DND-41 (cell line): ENCODE measurements at regions not wholly inside any gene's neighbourhood (a gene's known extent, or its start where the extent isn't known, plus 50 kb on each side); places are given as distances from the start of the nearest gene placed in this dataset.
"Not testable (repeated sequence)": the region's sequence is repeated elsewhere in the genome, so short reads cannot be mapped to it uniquely, and the experiment has no call there.

Source experiments
- EZH2 ChIP-seq: IDR thresholded peaks from 3 replicates; pipeline ENCODE4 v1.6.1; 2012; ENCODE audit warnings: borderline replicate concordance, low read depth, mild to moderate bottlenecking, moderate library complexity, low read length, inconsistent platforms; ENCODE audit not compliant: severe bottlenecking
- TF ChIP-seq, protein P1 (sequence below): IDR thresholded peaks from 2 replicates; pipeline ENCODE4 v1.5.1; 2012; ENCODE audit warnings: borderline replicate concordance, low read length, moderate library complexity, mild to moderate bottlenecking; ENCODE audit not compliant: poor library complexity, severe bottlenecking; ENCODE audit errors: extremely low read depth

DNA sequence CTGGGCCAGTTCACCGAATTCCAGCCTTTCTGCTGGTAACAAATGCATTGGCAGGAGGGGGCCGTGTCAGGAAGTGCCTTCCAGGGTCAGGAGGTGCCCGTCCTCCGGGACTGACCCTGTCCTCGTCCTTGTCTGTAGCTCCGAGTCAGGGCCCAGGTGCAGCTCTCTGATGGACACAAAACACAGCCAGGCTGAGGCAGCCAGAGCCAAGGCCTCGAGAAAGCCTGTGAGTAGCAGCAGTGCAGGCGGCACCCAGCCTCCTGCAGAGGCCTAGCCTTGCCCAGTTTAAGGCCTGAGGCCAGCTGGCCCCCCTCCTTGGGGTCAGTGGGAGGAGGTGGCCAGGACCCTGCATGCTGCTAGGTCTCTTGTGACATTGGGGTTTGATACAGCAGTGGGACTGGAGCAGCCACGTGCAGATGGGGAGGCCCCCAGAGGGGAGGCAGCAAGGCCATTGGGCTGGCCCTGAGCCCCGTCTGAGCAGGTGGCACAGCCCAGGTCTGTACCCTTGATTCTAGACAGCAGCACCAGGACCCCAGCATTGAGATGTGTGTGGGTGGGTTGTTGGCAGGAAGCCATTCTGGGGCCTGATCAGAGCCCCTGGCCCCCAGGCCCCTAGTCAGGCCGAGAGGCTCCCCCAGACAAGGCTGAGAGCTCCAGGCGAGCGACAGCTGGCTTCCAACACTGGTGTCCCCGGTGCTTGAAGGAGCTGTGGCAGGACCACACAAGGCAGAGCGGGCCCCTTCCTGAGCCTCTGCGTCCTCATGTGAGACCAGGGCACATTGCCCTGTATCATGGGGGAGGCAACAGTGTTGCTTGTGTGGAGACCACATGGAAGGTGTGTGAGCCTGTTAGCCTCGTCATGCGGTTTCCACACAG lies 196.9 kb downstream of the LIPI start:
- TF ChIP-seq, protein P1, sequence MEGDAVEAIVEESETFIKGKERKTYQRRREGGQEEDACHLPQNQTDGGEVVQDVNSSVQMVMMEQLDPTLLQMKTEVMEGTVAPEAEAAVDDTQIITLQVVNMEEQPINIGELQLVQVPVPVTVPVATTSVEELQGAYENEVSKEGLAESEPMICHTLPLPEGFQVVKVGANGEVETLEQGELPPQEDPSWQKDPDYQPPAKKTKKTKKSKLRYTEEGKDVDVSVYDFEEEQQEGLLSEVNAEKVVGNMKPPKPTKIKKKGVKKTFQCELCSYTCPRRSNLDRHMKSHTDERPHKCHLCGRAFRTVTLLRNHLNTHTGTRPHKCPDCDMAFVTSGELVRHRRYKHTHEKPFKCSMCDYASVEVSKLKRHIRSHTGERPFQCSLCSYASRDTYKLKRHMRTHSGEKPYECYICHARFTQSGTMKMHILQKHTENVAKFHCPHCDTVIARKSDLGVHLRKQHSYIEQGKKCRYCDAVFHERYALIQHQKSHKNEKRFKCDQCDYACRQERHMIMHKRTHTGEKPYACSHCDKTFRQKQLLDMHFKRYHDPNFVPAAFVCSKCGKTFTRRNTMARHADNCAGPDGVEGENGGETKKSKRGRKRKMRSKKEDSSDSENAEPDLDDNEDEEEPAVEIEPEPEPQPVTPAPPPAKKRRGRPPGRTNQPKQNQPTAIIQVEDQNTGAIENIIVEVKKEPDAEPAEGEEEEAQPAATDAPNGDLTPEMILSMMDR, result not testable (repeated sequence)
- TF ChIP-seq EZH2, result not testable (repeated sequence)
